8988T (cell line): ENCODE measurements at regions not wholly inside any gene's neighbourhood (a gene's known extent, or its start where the extent isn't known, plus 50 kb on each side); places are given as distances from the start of the nearest gene placed in this dataset.
"Not testable (repeated sequence)": the region's sequence is repeated elsewhere in the genome, so short reads cannot be mapped to it uniquely, and the experiment has no call there.

Experiments used
- DNase-seq: peaks from one replicate; pipeline ENCODE4 v3.0.0; 2011

- DNase-seq = not testable (repeated sequence)
Measured at GRCh38 chr5:81823736-81824135, 72.8 kb upstream of the SSBP2 start.

GRCh38 chr5:81820863-81821262, 70.0 kb upstream of the SSBP2 start:
- DNase-seq = no peak

GRCh38 chr5:81820318-81820636, 69.4 kb upstream of the SSBP2 start:
- no peak for DNase-seq

GRCh38 chr5:81819556-81820317, 68.8 kb upstream of the SSBP2 start:
- no peak for DNase-seq

GRCh38 chr5:81817980-81818379, 67.1 kb upstream of the SSBP2 start:
- DNase-seq = no peak

GRCh38 chr5:81817086-81817485, 66.2 kb upstream of the SSBP2 start:
- DNase-seq = no peak

- no peak for DNase-seq
Measured at GRCh38 chr5:81815321-81815720, 64.4 kb upstream of the SSBP2 start.

- DNase-seq = no peak
Measured at GRCh38 chr5:81808106-81808505, 57.2 kb upstream of the SSBP2 start.

GRCh38 chr5:81805086-81805485, 54.2 kb upstream of the SSBP2 start:
- no peak for DNase-seq

GRCh38 chr5:81803812-81804211, 52.9 kb upstream of the SSBP2 start:
- DNase-seq = no peak

GRCh38 chr5:81802625-81803024, 51.7 kb upstream of the SSBP2 start:
- no peak for DNase-seq

- no peak for DNase-seq
Measured at GRCh38 chr5:81802020-81802419, 51.1 kb upstream of the SSBP2 start.

- no peak for DNase-seq
Measured at GRCh38 chr5:81800797-81801196, 49.9 kb upstream of the SSBP2 start.
